ENCODE measurements at regions not wholly inside any gene's neighbourhood (a gene's known extent, or its start where the extent isn't known, plus 50 kb on each side); places are given as distances from the start of the nearest gene placed in this dataset.

DNA sequence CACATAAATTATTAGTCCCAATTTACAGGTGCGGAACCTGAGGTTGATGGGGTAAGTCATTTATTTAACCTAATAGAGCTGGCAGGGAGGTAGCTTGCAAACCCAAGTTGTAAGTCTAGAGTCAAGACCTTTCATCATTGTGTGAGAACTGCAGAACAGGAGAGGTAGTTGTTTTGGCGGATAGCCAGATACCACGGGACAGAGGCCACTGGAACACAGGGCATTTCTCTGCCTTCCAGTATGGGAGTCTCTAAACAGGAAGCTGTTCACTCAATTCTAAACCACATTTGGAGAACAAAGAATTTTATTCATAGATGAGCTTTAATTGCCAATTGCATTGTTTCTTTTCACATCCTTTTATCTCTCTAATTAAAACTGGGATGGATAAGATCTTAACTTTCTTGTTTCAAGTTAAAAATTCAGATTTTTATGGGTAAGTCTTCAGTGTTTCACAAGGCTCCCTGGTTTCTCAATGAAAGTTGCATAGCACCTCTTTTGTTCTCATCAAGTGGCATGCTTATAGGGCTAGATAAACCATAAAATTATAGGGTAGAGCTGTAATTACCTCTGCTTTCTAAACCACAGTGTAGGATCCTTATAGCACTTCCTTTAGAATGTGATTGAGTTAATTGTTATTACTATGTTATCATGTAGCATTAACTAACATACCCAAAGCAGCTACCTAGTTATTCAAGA lies 489.0 kb downstream of the GATA3 start:
- DNase-seq (ENCODE audit: low spot score), result no peak
- TF ChIP-seq, protein P1, sequence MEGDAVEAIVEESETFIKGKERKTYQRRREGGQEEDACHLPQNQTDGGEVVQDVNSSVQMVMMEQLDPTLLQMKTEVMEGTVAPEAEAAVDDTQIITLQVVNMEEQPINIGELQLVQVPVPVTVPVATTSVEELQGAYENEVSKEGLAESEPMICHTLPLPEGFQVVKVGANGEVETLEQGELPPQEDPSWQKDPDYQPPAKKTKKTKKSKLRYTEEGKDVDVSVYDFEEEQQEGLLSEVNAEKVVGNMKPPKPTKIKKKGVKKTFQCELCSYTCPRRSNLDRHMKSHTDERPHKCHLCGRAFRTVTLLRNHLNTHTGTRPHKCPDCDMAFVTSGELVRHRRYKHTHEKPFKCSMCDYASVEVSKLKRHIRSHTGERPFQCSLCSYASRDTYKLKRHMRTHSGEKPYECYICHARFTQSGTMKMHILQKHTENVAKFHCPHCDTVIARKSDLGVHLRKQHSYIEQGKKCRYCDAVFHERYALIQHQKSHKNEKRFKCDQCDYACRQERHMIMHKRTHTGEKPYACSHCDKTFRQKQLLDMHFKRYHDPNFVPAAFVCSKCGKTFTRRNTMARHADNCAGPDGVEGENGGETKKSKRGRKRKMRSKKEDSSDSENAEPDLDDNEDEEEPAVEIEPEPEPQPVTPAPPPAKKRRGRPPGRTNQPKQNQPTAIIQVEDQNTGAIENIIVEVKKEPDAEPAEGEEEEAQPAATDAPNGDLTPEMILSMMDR (IDR thresholded peaks at IDR 0.05; ENCODE audit: extremely low read depth, missing control alignments), result no peak

DNA sequence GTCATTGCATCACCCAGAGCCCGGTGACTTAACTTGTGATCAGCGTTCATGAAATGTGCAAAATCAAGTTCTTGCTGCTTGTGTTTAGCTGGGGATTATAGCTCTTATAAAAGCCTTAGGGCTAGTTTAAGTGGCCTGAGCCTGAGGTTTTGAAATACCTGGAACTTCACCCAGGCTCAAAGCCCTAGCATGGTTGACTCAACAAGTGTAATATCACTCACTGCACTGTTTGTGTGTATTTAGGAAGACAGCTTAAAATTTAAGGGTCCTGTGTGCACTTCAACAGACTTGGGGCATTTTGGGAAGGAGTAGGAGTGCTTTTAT lies 489.5 kb downstream of the GATA3 start:
- DNase-seq (ENCODE audit: low spot score), result no peak
- TF ChIP-seq, protein P1 (IDR thresholded peaks at IDR 0.05; ENCODE audit: extremely low read depth, missing control alignments), result no peak

DNA sequence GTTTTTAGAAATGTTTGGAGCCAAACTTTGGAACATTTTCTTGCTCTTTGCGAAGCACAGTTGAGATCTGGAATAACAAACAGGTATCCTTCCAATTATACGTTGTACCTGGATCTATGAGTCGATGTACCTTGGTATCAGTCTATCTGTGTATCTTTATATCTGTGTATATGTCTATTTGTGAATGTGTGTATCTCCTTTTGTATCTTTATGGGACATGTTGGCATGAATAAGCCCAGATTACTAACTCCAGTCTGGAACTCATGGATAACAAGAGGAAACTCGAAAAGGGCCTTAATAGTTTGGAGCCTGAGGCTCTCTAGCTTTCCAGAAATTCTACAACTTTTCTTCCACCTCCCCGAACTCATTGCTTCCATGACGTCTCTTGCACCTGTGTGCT lies 490.0 kb downstream of the GATA3 start:
- DNase-seq (ENCODE audit: low spot score), result no peak

DNA sequence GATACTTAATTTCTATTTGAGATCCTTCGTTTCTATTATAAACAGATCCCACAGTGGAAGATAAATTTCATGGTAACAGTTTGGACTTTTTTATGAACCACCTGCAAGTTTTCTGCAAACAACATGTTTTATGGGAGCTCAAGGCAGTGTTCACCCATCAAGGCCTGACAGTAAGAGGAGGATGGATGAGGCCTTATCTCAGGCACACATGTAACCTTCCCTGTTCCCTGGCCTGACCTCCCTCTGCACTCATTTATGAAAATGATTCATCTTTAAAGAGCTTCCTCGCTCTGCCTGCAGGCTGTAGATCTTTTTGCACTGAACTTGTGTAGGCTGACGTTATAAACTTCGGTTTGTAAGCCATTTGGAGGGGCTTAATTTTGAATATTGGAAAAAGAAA lies 500.1 kb downstream of the GATA3 start:
- TF ChIP-seq, protein P1 (IDR thresholded peaks at IDR 0.05; ENCODE audit: extremely low read depth, missing control alignments), result no peak
- DNase-seq (ENCODE audit: low spot score), result no peak

More for the DNA sequence above, 490.0 kb downstream of the GATA3 start:
- TF ChIP-seq, protein P1 (IDR thresholded peaks at IDR 0.05; ENCODE audit: extremely low read depth, missing control alignments), result no peak

DNA sequence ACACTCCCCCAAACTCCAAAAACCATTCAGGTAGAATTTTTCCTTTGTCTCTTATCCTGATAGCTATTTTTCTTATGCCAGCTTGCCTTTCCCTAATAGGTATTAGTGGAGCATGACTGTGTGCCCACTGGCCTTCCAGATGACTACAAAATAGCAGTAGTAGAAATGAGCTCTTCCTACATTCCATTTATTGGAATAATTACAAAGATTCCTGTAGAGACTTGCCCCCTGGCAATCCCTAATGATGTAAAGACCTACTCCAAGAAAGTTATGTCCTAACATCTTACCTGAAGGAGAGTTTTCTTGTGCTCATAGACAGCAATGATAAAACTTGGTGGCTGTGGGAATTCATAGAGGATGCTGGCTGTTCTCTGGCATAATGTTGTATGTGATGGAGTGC lies 501.8 kb downstream of the GATA3 start:
- TF ChIP-seq, protein P1 (IDR thresholded peaks at IDR 0.05; ENCODE audit: extremely low read depth, missing control alignments), result no peak
- DNase-seq (ENCODE audit: low spot score), result no peak

DNA sequence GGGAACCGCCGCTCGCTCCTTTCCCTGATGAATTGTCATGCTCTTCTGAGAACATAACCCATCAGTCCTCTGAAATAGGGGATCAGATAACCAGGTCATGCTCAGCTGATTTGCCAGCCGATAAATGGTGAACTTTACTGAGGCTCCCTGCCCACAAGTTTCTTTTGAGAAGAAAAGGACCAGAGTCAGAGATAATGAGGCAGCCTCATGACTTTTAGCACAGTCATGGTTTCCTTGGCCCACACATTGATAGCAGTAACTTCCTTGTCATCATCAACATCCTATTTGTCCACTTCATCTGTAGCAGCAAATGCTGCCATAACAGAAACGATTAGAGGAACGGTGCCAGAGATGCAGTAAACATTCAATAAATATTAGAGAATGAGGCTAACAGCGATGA lies 509.0 kb downstream of the GATA3 start:
- TF ChIP-seq, protein P1 (IDR thresholded peaks at IDR 0.05; ENCODE audit: extremely low read depth, missing control alignments), result no peak
- no peak for DNase-seq (ENCODE audit: low spot score)

DNA sequence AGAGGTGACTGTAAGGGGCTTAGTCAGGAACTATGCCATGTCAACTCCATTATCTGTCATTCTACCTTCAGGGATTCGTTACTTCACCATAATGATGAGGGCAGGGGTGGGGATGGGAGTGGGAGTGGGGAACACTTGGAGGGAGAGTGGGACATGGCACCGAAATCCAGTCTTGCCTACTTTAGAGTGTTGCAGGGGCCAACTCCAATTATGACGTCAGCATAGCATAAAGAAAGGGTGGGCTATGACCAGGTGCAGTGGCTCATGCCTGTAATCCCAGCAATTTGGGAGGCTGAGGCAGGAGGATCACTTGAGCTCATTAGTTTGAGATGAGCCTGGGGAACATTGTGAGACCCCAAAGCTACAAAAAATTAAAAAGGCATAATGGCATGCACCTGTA lies 512.2 kb downstream of the GATA3 start:
- TF ChIP-seq, protein P1 (IDR thresholded peaks at IDR 0.05; ENCODE audit: extremely low read depth, missing control alignments), result no peak
- no peak for DNase-seq (ENCODE audit: low spot score)

Measured in GM20000 (cell line).